ENCODE measurements at regions not wholly inside any gene's neighbourhood (a gene's known extent, or its start where the extent isn't known, plus 50 kb on each side); places are given as distances from the start of the nearest gene placed in this dataset.

DNA sequence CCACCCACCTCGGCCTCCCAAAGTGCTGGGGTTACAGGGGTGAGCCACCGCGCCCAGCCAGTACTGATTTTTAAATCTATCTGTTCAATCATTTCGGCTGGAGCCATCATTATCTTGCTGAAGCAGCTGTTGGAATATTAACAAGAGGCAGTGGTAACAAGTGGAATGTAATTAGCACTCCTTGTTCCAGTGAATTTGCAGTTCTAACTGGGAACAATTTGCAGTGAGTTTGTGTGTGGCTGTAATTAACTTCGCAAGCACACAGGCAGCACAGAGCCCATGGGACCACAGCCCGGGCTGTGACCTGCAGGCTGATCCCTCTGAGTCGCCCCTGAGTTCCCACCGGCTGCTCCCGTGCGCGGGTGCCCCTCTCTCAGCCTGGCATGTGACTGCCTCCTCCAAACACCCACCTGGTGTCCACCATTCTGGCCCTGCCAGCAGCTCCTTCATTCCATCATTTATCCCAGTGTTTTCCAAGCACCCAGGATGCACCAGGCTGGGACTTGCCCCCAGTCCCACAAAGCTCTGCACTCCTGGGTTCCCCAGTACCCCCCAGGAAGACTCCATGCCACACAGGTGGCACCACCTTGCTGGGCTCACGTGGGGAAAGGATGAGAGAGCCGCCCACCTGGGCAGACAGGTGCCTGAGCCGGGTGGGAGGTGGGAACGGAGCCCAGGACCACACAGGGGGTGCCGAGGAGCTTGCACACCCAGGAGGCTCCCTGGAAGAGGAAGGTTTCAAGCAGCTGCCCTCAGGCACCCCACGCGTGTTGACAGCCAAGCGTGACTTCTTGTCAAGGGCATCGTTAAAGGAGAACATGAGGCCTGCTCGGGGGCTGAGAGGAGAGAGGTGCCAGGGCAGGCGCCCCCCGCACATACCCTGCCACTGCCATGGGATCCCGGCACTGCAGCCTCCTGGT lies 75.2 kb downstream of the YTHDF1 start:
- Histone ChIP-seq H3K4me3 (replicated peaks in 1 of 3; ENCODE audit: insufficient read depth in 1 of 3, low read depth in 1 of 3, low read length in 3 of 3) (no peak overlapping the region), H2AFZ (ENCODE audit: low read depth, low read length) (no peak overlapping the region), H3K9ac (replicated peaks; ENCODE audit: extremely low read depth, insufficient read depth, low read length) (no peak overlapping the region), H3K79me2 (ENCODE audit: control insufficient read depth, insufficient read depth, low read length) (no peaks in the 10 kb centered on the region), H3K4me2 (ENCODE audit: insufficient read depth, low read length) (no peak overlapping the region), H3K36me3 (ENCODE audit: control insufficient read depth in 2 of 2, extremely low read depth in 1 of 2, insufficient read depth in 2 of 2, low read length in 2 of 2) (no peaks in the 10 kb centered on the region), H3K9me3 (replicated peaks; ENCODE audit: control insufficient read depth, insufficient read depth, low read length) (no peaks in the 10 kb centered on the region), H3K27ac (ENCODE audit: insufficient read depth, low read depth, low read length) (no peak overlapping the region), H4K20me1 (replicated peaks; ENCODE audit: control insufficient read depth, extremely low read depth, insufficient read depth, low read length) (no peaks in the 10 kb centered on the region), H3K9me1 (replicated peaks; ENCODE audit: control insufficient read depth, extremely low read depth, insufficient read depth, low read length) (no peaks in the 10 kb centered on the region), H3K4me1 (ENCODE audit: control insufficient read depth, extremely low read depth, insufficient read depth, low read length) (no peaks in the 10 kb centered on the region), H3K27me3 (ENCODE audit: control insufficient read depth in 2 of 2, insufficient read depth in 2 of 2, low read length in 2 of 2) (no peaks in the 10 kb centered on the region)
- intact Hi-C loops (cut with micrococcal nuclease) (no loop called here), dilution Hi-C loops (cut with MboI; ENCODE audit: extremely low pct_ligation_motif_present, low sequenced_read_pairs) (no loop called here)
- CTCF ChIA-PET, result no interaction called here
- no peak for TF ChIP-seq JUN (IDR thresholded peaks at IDR 0.05; ENCODE audit: borderline replicate concordance, insufficient read depth, insufficient read length, low read depth)
- TF ChIP-seq EZH2 (IDR thresholded peaks at IDR 0.05; ENCODE audit: borderline replicate concordance, low read depth, low read length, severe bottlenecking), result no peak
- no peak for TF ChIP-seq GATA2 (IDR thresholded peaks at IDR 0.05; ENCODE audit: insufficient read depth, insufficient read length, low read depth, low read length)
- no peak for TF ChIP-seq POLR2AphosphoS5 (IDR thresholded peaks at IDR 0.05; ENCODE audit: insufficient read depth, low read depth, low read length)
- TF ChIP-seq, protein P1, sequence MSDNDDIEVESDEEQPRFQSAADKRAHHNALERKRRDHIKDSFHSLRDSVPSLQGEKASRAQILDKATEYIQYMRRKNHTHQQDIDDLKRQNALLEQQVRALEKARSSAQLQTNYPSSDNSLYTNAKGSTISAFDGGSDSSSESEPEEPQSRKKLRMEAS (IDR thresholded peaks at IDR 0.05; ENCODE audit: insufficient read depth, insufficient read length), result no peak
- TF ChIP-seq POLR2A (IDR thresholded peaks at IDR 0.05; ENCODE audit: low read depth, low read length), result no peak
- no peak for TF ChIP-seq CTCF (IDR thresholded peaks at IDR 0.05; ENCODE audit: extremely low read depth in 1 of 2, insufficient read depth in 1 of 2, low read depth in 1 of 2, low read length in 2 of 2)
- TF ChIP-seq MYC (IDR thresholded peaks at IDR 0.05; ENCODE audit: low read depth, low read length), result no peak
- no peak for TF ChIP-seq FOS (IDR thresholded peaks at IDR 0.05; ENCODE audit: borderline replicate concordance, insufficient read depth, low read length)
- POLR2A ChIA-PET, result no interaction called here
- DNase-seq (ENCODE audit: low read depth, low spot score) (no peak), FAIRE-seq (no peak)
- no TSS peak for BruUV-seq (replicated peaks)
